AG09309 (cell line): ENCODE measurements at regions not wholly inside any gene's neighbourhood (a gene's known extent, or its start where the extent isn't known, plus 50 kb on each side); places are given as distances from the start of the nearest gene placed in this dataset.

Source experiments
- DNase-seq: peaks from one replicate; pipeline ENCODE4 v3.0.0-alpha.2; 2010; ENCODE audit warnings: low read depth
- H3K4me3 ChIP-seq: 2 replicates; pipeline ENCODE4 v1.5.1; 2011; ENCODE audit warnings: mild to moderate bottlenecking, low read depth, low read length, moderate library complexity; ENCODE audit not compliant: control insufficient read depth
- CTCF ChIP-seq: IDR thresholded peaks from 2 replicates; pipeline ENCODE4 v1.5.1; 2011; ENCODE audit warnings: mild to moderate bottlenecking, low read depth, low read length, inconsistent platforms; ENCODE audit not compliant: insufficient read depth, control insufficient read depth; ENCODE audit errors: missing control alignments

- no peak for DNase-seq
- no peak for TF ChIP-seq CTCF
- H3K4me3 ChIP-seq = no peak overlapping the region
Observed at GRCh38 chr10:29204070-29204800, 84.6 kb upstream of the LYZL1 start.

- no peak overlapping the region for H3K4me3 ChIP-seq
- DNase-seq = no peak
- no peak for TF ChIP-seq CTCF
Observed at GRCh38 chr10:29205787-29206186, 83.1 kb upstream of the LYZL1 start.

DNA sequence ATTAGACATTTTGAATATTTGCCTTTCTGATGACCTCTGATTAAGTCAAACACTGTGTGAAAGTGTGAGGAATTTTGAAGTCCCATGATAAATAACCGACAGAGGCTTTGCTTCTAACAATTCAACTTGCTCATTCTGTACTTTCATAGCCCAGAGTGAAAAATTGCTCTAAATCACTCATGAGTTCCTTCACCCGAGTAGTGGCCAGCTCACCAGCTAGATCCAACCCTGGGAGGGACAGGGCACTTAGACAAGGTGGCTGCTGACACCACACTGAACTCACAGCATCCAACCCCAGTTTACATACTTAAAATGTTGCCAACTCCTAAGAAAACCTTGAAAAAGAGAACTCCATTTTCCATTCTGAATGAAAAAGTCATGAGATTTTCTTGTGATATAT, 80.0 kb upstream of the LYZL1 start:
- no peak overlapping the region for H3K4me3 ChIP-seq
- TF ChIP-seq CTCF = no peak
- no peak for DNase-seq

GRCh38 chr10:29209830-29210229, 79.0 kb upstream of the LYZL1 start:
- no peak for DNase-seq
- no peak for TF ChIP-seq CTCF
- no peak overlapping the region for H3K4me3 ChIP-seq

GRCh38 chr10:29210266-29210868, 78.5 kb upstream of the LYZL1 start:
- no peak for TF ChIP-seq CTCF
- H3K4me3 ChIP-seq = no peak overlapping the region
- DNase-seq = no peak

- DNase-seq = no peak
- no peak overlapping the region for H3K4me3 ChIP-seq
- no peak for TF ChIP-seq CTCF
Observed at GRCh38 chr10:29212597-29212996, 76.3 kb upstream of the LYZL1 start.
